Liver (tissue), 7 donors: ENCODE measurements at regions not wholly inside any gene's neighbourhood (a gene's known extent, or its start where the extent isn't known, plus 50 kb on each side); places are given as distances from the start of the nearest gene placed in this dataset.

Source experiments
- DNase-seq: peaks from one replicate; pipeline ENCODE4 v3.0.0-alpha.2; 2017; ENCODE audit warnings: low spot score
- H3K27ac ChIP-seq, 2 donors: one replicate each; pipeline ENCODE4 v1.7.0; 2013; ENCODE audit warnings: inconsistent platforms in 2 of 2, low read length in 2 of 2, control low read depth in 1 of 2, low read depth in 1 of 2, mild to moderate bottlenecking in 1 of 2
- H3K27me3 ChIP-seq, 4 donors: one replicate each; pipeline versions ENCODE4 v1.6.1 to v1.7.0; 2013; ENCODE audit warnings: low read length in 3 of 4, inconsistent platforms in 1 of 4, mild to moderate bottlenecking in 1 of 4, moderate library complexity in 1 of 4; ENCODE audit not compliant: control insufficient read depth in 4 of 4, insufficient read depth in 4 of 4
- H3K36me3 ChIP-seq, 4 donors: one replicate each; pipeline versions ENCODE4 v1.6.1 to v1.7.0; 2013; ENCODE audit warnings: low read length in 3 of 4, mild to moderate bottlenecking in 3 of 4, low read depth in 1 of 4, moderate library complexity in 1 of 4; ENCODE audit not compliant: control insufficient read depth in 4 of 4, insufficient read depth in 3 of 4
- H3K4me1 ChIP-seq, 4 donors: one replicate each; pipeline versions ENCODE4 v1.6.1 to v1.7.0; 2013; ENCODE audit warnings: low read length in 3 of 4, mild to moderate bottlenecking in 3 of 4, moderate library complexity in 1 of 4; ENCODE audit not compliant: control insufficient read depth in 4 of 4, insufficient read depth in 4 of 4
- H3K4me3 ChIP-seq, 3 donors: one replicate each; pipeline versions ENCODE4 v1.6.1 to v1.7.0; 2013; ENCODE audit warnings: low read length in 3 of 3, control low read depth in 1 of 3, low read depth in 1 of 3, mild to moderate bottlenecking in 1 of 3
- H3K9ac ChIP-seq, 2 donors: one replicate each; pipeline ENCODE4 v1.7.0; 2013; ENCODE audit warnings: low read length in 2 of 2, mild to moderate bottlenecking in 2 of 2, moderate library complexity in 2 of 2, control low read depth in 1 of 2, low read depth in 1 of 2
- H3K9me3 ChIP-seq, 4 donors: one replicate each; pipeline versions ENCODE4 v1.6.1 to v1.7.0; 2013; ENCODE audit warnings: low read length in 3 of 4; ENCODE audit not compliant: control insufficient read depth in 4 of 4
- ATF3 ChIP-seq: IDR thresholded peaks from 2 replicates; pipeline ENCODE4 v1.6.1; 2016; ENCODE audit warnings: antibody characterized with exemption
- EGR1 ChIP-seq, 2 donors: IDR thresholded peaks; 2 replicates each; pipeline ENCODE4 v1.6.1; 2016 to 2018; ENCODE audit warnings: antibody characterized with exemption in 2 of 2, low read depth in 2 of 2
- FOXA1 ChIP-seq: IDR thresholded peaks from 2 replicates; pipeline ENCODE4 v1.6.1; 2016; ENCODE audit warnings: antibody characterized with exemption
- FOXA2 ChIP-seq: IDR thresholded peaks from 2 replicates; pipeline ENCODE4 v1.6.1; 2016; ENCODE audit warnings: antibody characterized with exemption
- GABPA ChIP-seq, 2 donors: IDR thresholded peaks in 1 of 2; conservative IDR thresholded peaks in 1 of 2; 2 replicates each; pipeline ENCODE4 v1.6.1; 2016; ENCODE audit warnings: antibody characterized with exemption in 2 of 2, mild to moderate bottlenecking in 1 of 2, moderate library complexity in 1 of 2
- JUND ChIP-seq, 2 donors: IDR thresholded peaks; 2 replicates each; pipeline ENCODE4 v1.6.1; 2016; ENCODE audit warnings: antibody characterized with exemption in 2 of 2
- MAX ChIP-seq: IDR thresholded peaks from 2 replicates; pipeline ENCODE4 v1.6.1; 2016; ENCODE audit warnings: antibody characterized with exemption
- NR2F2 ChIP-seq: IDR thresholded peaks from 2 replicates; pipeline ENCODE4 v1.6.1; 2016; ENCODE audit warnings: antibody characterized with exemption
- RAD21 ChIP-seq, 2 donors: IDR thresholded peaks; 2 replicates each; pipeline ENCODE4 v1.6.1; 2016; ENCODE audit warnings: antibody characterized with exemption in 2 of 2, mild to moderate bottlenecking in 2 of 2
- REST ChIP-seq: IDR thresholded peaks from 2 replicates; pipeline ENCODE4 v1.6.1; 2016; ENCODE audit warnings: antibody characterized with exemption, mild to moderate bottlenecking
- RXRA ChIP-seq, 2 donors: IDR thresholded peaks; 2 replicates each; pipeline ENCODE4 v1.6.1; 2017 to 2018; ENCODE audit warnings: antibody characterized with exemption in 2 of 2, mild to moderate bottlenecking in 1 of 2
- SP1 ChIP-seq: IDR thresholded peaks from 2 replicates; pipeline ENCODE4 v1.6.1; 2018; ENCODE audit warnings: antibody characterized with exemption, mild to moderate bottlenecking
- YY1 ChIP-seq: IDR thresholded peaks from 2 replicates; pipeline ENCODE4 v1.6.1; 2016; ENCODE audit warnings: antibody characterized with exemption, mild to moderate bottlenecking
- WGBS: extraction: QIAGEN DNeasy Blood & Tissue Kit; methylation state at CpG from one replicate; pipeline ENCODE4 v1.1.7; 2013; 5-methylcytosine and 5-hydroxymethylcytosine counted together
- donor health status: healthy.
- donor health status: healthy.
- donor health status: healthy.
- donor health status: healthy.

- Histone ChIP-seq H3K36me3 (no peaks in the 10 kb centered on the region), H3K27ac (no peak overlapping the region), H3K9ac (no peak overlapping the region), H3K4me3 (no peak overlapping the region), H3K27me3 (no peaks in the 10 kb centered on the region), H3K9me3 (no peaks in the 10 kb centered on the region), H3K4me1 (peaks cover 2 to 20% (median 9%) of the 10 kb centered on the region in 4 donors)
- TF ChIP-seq FOXA2 (no peak), JUND (IDR thresholded peaks at IDR 0.05) (no peak), REST (no peak), RXRA (IDR thresholded peaks at IDR 0.05) (peak in 1 of 2 donors; percentile 18)
- no peak for DNase-seq
- WGBS: 58% methylated on average over 7 of the region's 7 CpGs
Measured at GRCh38 chr10:123241391-123242141, 87.4 kb downstream of the BUB3 start.

GRCh38 chr10:123244747-123245146 is 90.5 kb downstream of the BUB3 start:
- Histone ChIP-seq H3K4me1 (peaks cover 2 to 19% (median 9%) of the 10 kb centered on the region in 4 donors), H3K36me3 (no peaks in the 10 kb centered on the region), H3K9ac (no peak overlapping the region), H3K9me3 (no peaks in the 10 kb centered on the region), H3K4me3 (no peak overlapping the region), H3K27me3 (no peaks in the 10 kb centered on the region), H3K27ac (no peak overlapping the region)
- DNase-seq: no peak
- 95% methylated on average over 1 of the region's 1 CpG for WGBS
- TF ChIP-seq ATF3: no peak
- TF ChIP-seq EGR1 (IDR thresholded peaks at IDR 0.05; ENCODE audit: low read depth in 2 of 2): no peak
- no peak for TF ChIP-seq RAD21 (IDR thresholded peaks at IDR 0.05)
- TF ChIP-seq JUND (IDR thresholded peaks at IDR 0.05): no peak
- TF ChIP-seq FOXA2: no peak
- TF ChIP-seq MAX: no peak
- TF ChIP-seq FOXA1: no peak
- no peak for TF ChIP-seq NR2F2
- no peak for TF ChIP-seq YY1

GRCh38 chr10:123245264-123245663 is 91.1 kb downstream of the BUB3 start:
- DNase-seq: no peak
- WGBS: 94% methylated on average over 9 of the region's 9 CpGs
- H3K9ac ChIP-seq: no peak overlapping the region

More at GRCh38 chr10:123245264-123245663, 91.1 kb downstream of the BUB3 start:
- Histone ChIP-seq H3K9me3 (no peaks in the 10 kb centered on the region), H3K4me3 (no peak overlapping the region), H3K4me1 (peaks cover 2 to 14% (median 9%) of the 10 kb centered on the region in 4 donors), H3K36me3 (no peaks in the 10 kb centered on the region), H3K27ac (no peak overlapping the region), H3K27me3 (no peaks in the 10 kb centered on the region)
- TF ChIP-seq SP1: no peak
- no peak for TF ChIP-seq GABPA (IDR thresholded peaks at IDR 0.05 in 1 of 2, conservative IDR thresholded peaks at IDR 0.05 in 1 of 2)
- no peak for TF ChIP-seq RAD21 (IDR thresholded peaks at IDR 0.05)
